GM23248 (cell line): ENCODE measurements at regions not wholly inside any gene's neighbourhood (a gene's known extent, or its start where the extent isn't known, plus 50 kb on each side); places are given as distances from the start of the nearest gene placed in this dataset.

Experiments used
- DNase-seq: peaks from one replicate; pipeline ENCODE4 v3.0.0-alpha.2; 2015
- H2AFZ ChIP-seq: fragments of 200-600 bp; sonication (generic); 2 replicates; pipeline ENCODE4 v1.6.1; 2016; ENCODE audit warnings: antibody characterized with exemption
- H3F3A ChIP-seq: fragments of 200-600 bp; sonication (generic); 2 replicates; pipeline ENCODE4 v1.6.1; 2016; ENCODE audit warnings: mild to moderate bottlenecking, antibody characterized with exemption, mixed run types; ENCODE audit not compliant: insufficient read depth
- H3K27ac ChIP-seq: fragments of 200-600 bp; sonication (generic); 2 replicates; pipeline ENCODE4 v1.5.1; 2016; ENCODE audit warnings: mild to moderate bottlenecking
- H3K27me3 ChIP-seq: fragments of 200-600 bp; sonication (generic); replicated peaks from 2 replicates; pipeline ENCODE4 v1.6.1; 2016; ENCODE audit warnings: mild to moderate bottlenecking; ENCODE audit not compliant: insufficient read depth
- H3K36me3 ChIP-seq: fragments of 200-600 bp; sonication (generic); 2 replicates; pipeline ENCODE4 v1.6.1; 2016; ENCODE audit warnings: low read depth, mild to moderate bottlenecking
- H3K4me1 ChIP-seq: fragments of 200-600 bp; sonication (generic); 2 replicates; pipeline ENCODE4 v1.6.1; 2016; ENCODE audit warnings: mild to moderate bottlenecking; ENCODE audit not compliant: insufficient read depth
- H3K4me2 ChIP-seq: fragments of 200-600 bp; sonication (generic); one replicate; pipeline ENCODE4 v1.6.1; 2016; ENCODE audit warnings: mild to moderate bottlenecking; ENCODE audit not compliant: unreplicated experiment
- H3K4me3 ChIP-seq: fragments of 200-600 bp; sonication (generic); 2 replicates; pipeline ENCODE4 v1.5.1; 2016; ENCODE audit warnings: mild to moderate bottlenecking
- H3K79me2 ChIP-seq: fragments of 200-600 bp; sonication (generic); 2 replicates; pipeline ENCODE4 v1.6.1; 2016; ENCODE audit warnings: mild to moderate bottlenecking; ENCODE audit not compliant: insufficient read depth
- H3K9ac ChIP-seq: fragments of 200-600 bp; sonication (generic); 2 replicates; pipeline ENCODE4 v1.6.1; 2016; ENCODE audit warnings: mild to moderate bottlenecking
- H3K9me2 ChIP-seq: fragments of 200-600 bp; sonication (generic); 2 replicates; pipeline ENCODE4 v1.6.1; 2016; ENCODE audit warnings: mixed run types, mild to moderate bottlenecking, moderate library complexity; ENCODE audit not compliant: insufficient read depth
- H3K9me3 ChIP-seq: fragments of 200-600 bp; sonication (generic); one replicate; pipeline ENCODE4 v1.6.1; 2017; ENCODE audit warnings: low read depth
- H4K20me1 ChIP-seq: fragments of 200-600 bp; sonication (generic); 2 replicates; pipeline ENCODE4 v1.6.0; 2016; ENCODE audit not compliant: insufficient read depth
- EZH2 ChIP-seq: fragments of 200-600 bp; sonication (generic); IDR thresholded peaks from 2 replicates; pipeline ENCODE4 v1.6.1; 2018; ENCODE audit warnings: antibody characterized with exemption, mild to moderate bottlenecking; ENCODE audit not compliant: insufficient read depth, poor library complexity, severe bottlenecking
- EZH2phosphoT487 ChIP-seq: fragments of 200-600 bp; sonication (generic); IDR thresholded peaks from 2 replicates; pipeline ENCODE4 v1.6.1; 2018; ENCODE audit warnings: antibody characterized with exemption, moderate library complexity, mild to moderate bottlenecking, low read depth; ENCODE audit not compliant: insufficient read depth
- WGBS, 2 experiments: methylation state at CpG; one replicate each; pipeline ENCODE4 v1.1.6; 2015 to 2017; ENCODE audit warnings: low lambda C conversion rate in 2 of 2, low coverage in 1 of 2; ENCODE audit errors: missing lambda C conversion rate in 2 of 2; 5-methylcytosine and 5-hydroxymethylcytosine counted together
- in situ Hi-C: fragments of 300-500 bp; cut with MboI; formaldehyde crosslinking; loops from 2 replicates; pipeline ENCODE4 v1.15.0; 2020

DNA sequence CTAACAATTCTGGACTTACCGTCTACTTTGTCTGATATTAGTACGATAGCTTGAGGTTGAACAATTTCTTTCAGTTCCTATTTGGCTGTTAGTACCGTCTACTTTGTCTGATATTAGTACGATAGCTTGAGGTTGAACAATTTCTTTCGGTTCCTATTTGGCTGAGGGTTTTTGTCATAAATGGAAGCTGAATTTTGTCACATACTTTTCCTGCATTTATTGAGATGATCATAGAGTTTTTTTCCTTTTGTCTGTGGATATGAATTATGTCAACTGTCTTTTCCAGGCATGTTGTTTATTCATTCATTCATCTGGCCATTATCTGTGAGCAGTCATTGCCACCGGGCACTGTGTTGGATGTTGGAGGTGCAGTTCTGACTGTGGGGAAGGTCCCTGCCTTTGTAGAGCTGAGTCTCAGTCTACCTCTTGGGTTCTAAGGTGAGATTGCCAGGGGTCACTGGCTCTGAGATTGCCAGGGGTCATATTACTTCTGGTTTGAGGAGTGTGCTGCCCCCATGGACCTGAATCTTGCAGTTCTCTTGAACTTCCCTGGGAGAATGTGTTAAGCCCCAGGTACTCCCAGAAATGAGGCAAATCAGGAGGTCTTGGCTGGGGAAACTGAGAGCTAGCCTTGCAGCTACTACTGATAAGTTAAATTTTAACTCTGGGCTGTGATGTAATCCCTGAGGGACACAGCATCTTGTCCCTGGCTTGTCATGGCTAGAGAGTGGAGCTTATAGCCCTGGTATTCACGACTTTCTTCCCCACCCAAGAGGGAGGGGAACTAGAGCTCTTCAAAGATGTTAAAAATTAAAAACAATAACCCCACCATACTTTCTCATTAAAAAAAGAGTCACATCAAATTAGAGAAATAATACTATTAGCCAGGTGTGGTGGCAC is 89.1 kb upstream of the MBOAT2 start:
- H3K27me3 ChIP-seq: no peaks in the 10 kb centered on the region
- peaks cover 12% of the 10 kb centered on the region for H3F3A ChIP-seq
- no peaks in the 10 kb centered on the region for H3K79me2 ChIP-seq
- no peak overlapping the region for H3K4me3 ChIP-seq
- H3K4me2 ChIP-seq: no peak overlapping the region
- H3K9ac ChIP-seq: no peak overlapping the region
- peaks cover 23% of the 10 kb centered on the region for H3K4me1 ChIP-seq
- no peak overlapping the region for H3K27ac ChIP-seq
- no peaks in the 10 kb centered on the region for H3K9me2 ChIP-seq
- no peaks in the 10 kb centered on the region for H3K36me3 ChIP-seq
- no peak for DNase-seq
- H4K20me1 ChIP-seq: no peaks in the 10 kb centered on the region
- in situ Hi-C loops: no loop called here
- WGBS, 2 experiments: 97 to 98% methylated on average over 7 of the region's 7 CpGs
- no peak overlapping the region for H2AFZ ChIP-seq
- TF ChIP-seq EZH2phosphoT487 (no peak), EZH2 (no peak)
- H3K9me3 ChIP-seq: no peaks in the 10 kb centered on the region

DNA sequence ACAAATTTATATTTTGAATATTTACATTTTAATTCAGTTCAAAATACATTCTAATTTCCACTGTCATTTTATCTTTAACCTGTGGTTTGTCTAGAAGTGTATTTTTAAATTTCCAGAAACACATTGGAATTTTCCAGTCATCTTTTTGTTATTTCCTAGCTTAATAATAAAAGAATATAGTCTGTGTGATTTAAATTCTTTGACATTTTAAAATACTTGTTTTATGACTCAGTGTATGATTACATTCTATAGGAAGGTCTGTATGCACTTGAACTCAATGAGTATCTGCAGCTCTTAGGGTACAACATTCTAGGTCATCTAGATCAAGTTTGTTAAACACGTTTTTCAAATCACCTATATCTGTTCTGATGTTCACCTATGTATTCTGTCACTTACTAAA is 88.3 kb upstream of the MBOAT2 start:
- H3K4me3 ChIP-seq: no peak overlapping the region
- DNase-seq: peak; percentile 31
- no peaks in the 10 kb centered on the region for H3K9me3 ChIP-seq
- no peaks in the 10 kb centered on the region for H4K20me1 ChIP-seq
- TF ChIP-seq EZH2phosphoT487 (no peak), EZH2 (no peak)
- no peaks in the 10 kb centered on the region for H3K36me3 ChIP-seq
- peaks cover 31% of the 10 kb centered on the region for H3K4me1 ChIP-seq
- H3K9ac ChIP-seq: no peak overlapping the region
- WGBS, 2 experiments: 61 to 63% methylated on average over 1 of the region's 1 CpG
- H3K27me3 ChIP-seq: no peaks in the 10 kb centered on the region
- H3K4me2 ChIP-seq: peak overlapping the region; percentile 28
- 0 out of 2 replicates have a peak overlapping the region, but pooled peaks have one; percentile 1 for H3K27ac ChIP-seq
- H2AFZ ChIP-seq: no peak overlapping the region
- no peaks in the 10 kb centered on the region for H3K79me2 ChIP-seq
- peaks cover 20% of the 10 kb centered on the region for H3F3A ChIP-seq
- in situ Hi-C loops: no loop called here
- no peaks in the 10 kb centered on the region for H3K9me2 ChIP-seq

DNA sequence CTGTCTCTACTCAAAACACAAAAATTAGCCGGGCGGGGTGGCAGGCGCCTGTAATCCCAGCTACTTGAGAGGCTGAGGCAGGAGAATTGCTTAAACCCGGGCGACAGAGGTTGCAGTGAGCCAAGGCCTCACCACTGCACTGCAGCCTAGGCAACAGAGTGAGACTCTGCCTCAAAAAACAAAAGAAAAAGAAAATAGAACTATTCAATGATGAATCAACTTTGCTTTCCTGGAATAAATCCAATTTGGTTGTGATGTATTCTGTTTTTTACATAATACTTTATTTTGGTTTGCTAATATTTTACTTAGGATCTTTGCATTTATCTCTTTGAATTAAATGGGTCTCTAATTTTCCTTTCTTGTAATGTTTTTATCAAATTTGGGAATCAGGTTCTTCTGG is 86.3 kb upstream of the MBOAT2 start:
- Histone ChIP-seq H3K4me1 (peaks cover 46% of the 10 kb centered on the region), H3F3A (peaks cover 34% of the 10 kb centered on the region), H3K36me3 (no peaks in the 10 kb centered on the region), H3K4me3 (no peak overlapping the region), H3K9me3 (no peaks in the 10 kb centered on the region), H3K79me2 (no peaks in the 10 kb centered on the region), H3K9me2 (no peaks in the 10 kb centered on the region), H3K27ac (no peak overlapping the region), H3K4me2 (no peak overlapping the region), H4K20me1 (no peaks in the 10 kb centered on the region), H3K27me3 (no peaks in the 10 kb centered on the region), H3K9ac (no peak overlapping the region), H2AFZ (no peak overlapping the region)
- WGBS, 2 experiments: 73 to 79% methylated on average over 5 of the region's 5 CpGs
- in situ Hi-C loops: no loop called here
- peak; percentile 64 for DNase-seq
- TF ChIP-seq EZH2phosphoT487 (no peak), EZH2 (no peak)

DNA sequence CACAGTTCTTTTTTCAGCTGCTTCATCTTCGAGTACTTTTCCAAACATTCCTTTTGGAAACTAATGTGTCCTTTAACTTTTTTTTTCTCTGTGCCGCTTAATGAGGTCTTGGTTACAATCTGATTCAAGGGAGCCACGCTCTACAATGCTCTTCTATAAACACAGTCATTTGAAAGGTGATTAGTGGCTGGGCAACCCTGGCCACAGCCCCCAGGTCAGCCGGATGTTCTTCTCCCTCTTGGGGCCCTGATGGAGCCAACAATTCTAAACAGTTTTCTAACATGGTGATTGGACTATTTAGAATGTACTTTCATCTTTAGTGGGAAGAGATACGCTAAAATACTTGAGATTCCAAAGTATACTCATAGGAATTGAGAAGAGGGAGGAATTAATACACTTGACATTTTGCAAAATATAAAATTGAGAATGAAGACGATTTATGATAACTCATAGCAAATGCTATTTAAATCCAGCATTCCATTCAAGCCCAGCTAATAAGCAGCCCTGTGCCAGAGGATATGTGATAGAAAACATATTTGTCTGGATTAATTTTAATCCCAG is 83.7 kb upstream of the MBOAT2 start:
- Histone ChIP-seq H3K4me1 (peaks cover 45% of the 10 kb centered on the region), H3K4me2 (peak overlapping the region; percentile 71), H3K9me2 (no peaks in the 10 kb centered on the region), H3K79me2 (no peaks in the 10 kb centered on the region), H4K20me1 (no peaks in the 10 kb centered on the region), H3K9me3 (no peaks in the 10 kb centered on the region), H3F3A (peaks cover 33% of the 10 kb centered on the region), H3K4me3 (peak overlapping the region; percentile 49), H3K27me3 (no peaks in the 10 kb centered on the region), H3K27ac (peak overlapping the region; percentile 56), H3K36me3 (no peaks in the 10 kb centered on the region), H2AFZ (peak overlapping the region; percentile 70), H3K9ac (peak overlapping the region; percentile 43; the same call in 1 of the 2 replicates)
- 2 to 3% methylated on average over 6 of the region's 6 CpGs for WGBS, 2 experiments
- in situ Hi-C loops: no loop called here
- DNase-seq: peak; percentile 34
- TF ChIP-seq EZH2phosphoT487 (no peak), EZH2 (no peak)
